A673 (cell line): ENCODE measurements at regions not wholly inside any gene's neighbourhood (a gene's known extent, or its start where the extent isn't known, plus 50 kb on each side); places are given as distances from the start of the nearest gene placed in this dataset.

Experiments
- BruUV-seq: library from RNA; stranded (reverse); fragments of 400-500 nt; replicated peaks from 2 replicates; lab custom pipeline; 2021; lab: Mats Ljungman, UMichigan
- CTCF ChIA-PET: fragments of 300-600 bp; sonication (Branson Sonifier 250); formaldehyde crosslinking; loops from one replicate; lab custom pipeline; 2022; ENCODE audit warnings: antibody characterized with exemption; lab: Charles Lee
- POLR2A ChIA-PET: fragments of 300-600 bp; sonication (Branson Sonifier 250); formaldehyde crosslinking; loops from one replicate; lab custom pipeline; 2022; ENCODE audit warnings: antibody characterized with exemption; ENCODE audit not compliant: low non-redundant PET; lab: Charles Lee
- DNase-seq: peaks from one replicate; pipeline ENCODE4 v3.0.0-alpha.2; 2015; ENCODE audit warnings: low spot score
- H3K27ac ChIP-seq: fragments of 200-600 bp; sonication (generic); 2 replicates; pipeline ENCODE4 v1.5.1; 2016; ENCODE audit warnings: mixed run types, low read depth, mild to moderate bottlenecking, mixed read lengths, antibody characterized with exemption, low read length; ENCODE audit not compliant: poor library complexity, severe bottlenecking
- H3K27me3 ChIP-seq: fragments of 200-600 bp; sonication (generic); replicated peaks from 2 replicates; pipeline ENCODE4 v1.6.1; 2017; ENCODE audit warnings: mixed run types, low read depth, mild to moderate bottlenecking, mixed read lengths, antibody characterized with exemption, low read length; ENCODE audit not compliant: insufficient read depth, poor library complexity
- H3K36me3 ChIP-seq: fragments of 200-600 bp; sonication (generic); 2 replicates; pipeline ENCODE4 v1.6.1; 2016; ENCODE audit warnings: mixed run types, mild to moderate bottlenecking, mixed read lengths, antibody characterized with exemption, low read length; ENCODE audit not compliant: insufficient read depth, poor library complexity, severe bottlenecking
- H3K4me1 ChIP-seq: fragments of 200-600 bp; sonication (generic); 2 replicates; pipeline ENCODE4 v1.6.1; 2017; ENCODE audit warnings: mixed run types, mild to moderate bottlenecking, mixed read lengths, antibody characterized with exemption, low read length; ENCODE audit not compliant: insufficient read depth, poor library complexity, severe bottlenecking
- H3K4me3 ChIP-seq: fragments of 200-600 bp; sonication (generic); 2 replicates; pipeline ENCODE4 v1.5.1; 2016; ENCODE audit warnings: low read depth, mixed run types, mild to moderate bottlenecking, mixed read lengths, low read length; ENCODE audit not compliant: poor library complexity, severe bottlenecking
- H3K9me3 ChIP-seq: fragments of 200-600 bp; sonication (generic); 2 replicates; pipeline ENCODE4 v1.6.1; 2016; ENCODE audit warnings: mixed run types, low read depth, mild to moderate bottlenecking, mixed read lengths, antibody characterized with exemption, low read length; ENCODE audit not compliant: poor library complexity, severe bottlenecking
- EZH2 ChIP-seq: fragments of 200-600 bp; sonication (generic); IDR thresholded peaks from 2 replicates; pipeline ENCODE4 v1.6.1; 2017; ENCODE audit warnings: borderline replicate concordance, low read depth, mild to moderate bottlenecking, mixed read lengths, antibody characterized with exemption, low read length; ENCODE audit not compliant: poor library complexity, severe bottlenecking
- intact Hi-C: fragments of 100-400 bp; cut with micrococcal nuclease; formaldehyde crosslinking; loops from one replicate; pipeline ENCODE4 v1.10.0; 2022; ENCODE audit not compliant: unreplicated experiment
- TF ChIP-seq, protein P1 (sequence below): fragments of 300-800, 200-600 bp; sonication (generic); conservative IDR thresholded peaks from 2 replicates; pipeline ENCODE4 v1.5.1; 2017; ENCODE audit warnings: low read depth, mild to moderate bottlenecking, antibody characterized with exemption, low read length, moderate library complexity, mixed read lengths

GRCh38 chr14:29144621-29145020 is 378.0 kb downstream of the FOXG1 start:
- H3K36me3 ChIP-seq, result no peaks in the 10 kb centered on the region
- no peak overlapping the region for H3K4me3 ChIP-seq
- peaks cover 4% of the 10 kb centered on the region for H3K27me3 ChIP-seq
- H3K4me1 ChIP-seq, result no peaks in the 10 kb centered on the region
- POLR2A ChIA-PET, result no interaction called here
- no peak for DNase-seq
- intact Hi-C loops, result no loop called here
- no peaks in the 10 kb centered on the region for H3K9me3 ChIP-seq
- BruUV-seq, result no TSS peak
- no peak overlapping the region for H3K27ac ChIP-seq
- TF ChIP-seq EZH2, result no peak
- TF ChIP-seq, protein P1, sequence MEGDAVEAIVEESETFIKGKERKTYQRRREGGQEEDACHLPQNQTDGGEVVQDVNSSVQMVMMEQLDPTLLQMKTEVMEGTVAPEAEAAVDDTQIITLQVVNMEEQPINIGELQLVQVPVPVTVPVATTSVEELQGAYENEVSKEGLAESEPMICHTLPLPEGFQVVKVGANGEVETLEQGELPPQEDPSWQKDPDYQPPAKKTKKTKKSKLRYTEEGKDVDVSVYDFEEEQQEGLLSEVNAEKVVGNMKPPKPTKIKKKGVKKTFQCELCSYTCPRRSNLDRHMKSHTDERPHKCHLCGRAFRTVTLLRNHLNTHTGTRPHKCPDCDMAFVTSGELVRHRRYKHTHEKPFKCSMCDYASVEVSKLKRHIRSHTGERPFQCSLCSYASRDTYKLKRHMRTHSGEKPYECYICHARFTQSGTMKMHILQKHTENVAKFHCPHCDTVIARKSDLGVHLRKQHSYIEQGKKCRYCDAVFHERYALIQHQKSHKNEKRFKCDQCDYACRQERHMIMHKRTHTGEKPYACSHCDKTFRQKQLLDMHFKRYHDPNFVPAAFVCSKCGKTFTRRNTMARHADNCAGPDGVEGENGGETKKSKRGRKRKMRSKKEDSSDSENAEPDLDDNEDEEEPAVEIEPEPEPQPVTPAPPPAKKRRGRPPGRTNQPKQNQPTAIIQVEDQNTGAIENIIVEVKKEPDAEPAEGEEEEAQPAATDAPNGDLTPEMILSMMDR, result no peak
- CTCF ChIA-PET, result no interaction called here

- H3K4me3 ChIP-seq, result no peak overlapping the region
- intact Hi-C loops, result no loop called here
- DNase-seq, result no peak
- BruUV-seq, result no TSS peak
- H3K36me3 ChIP-seq, result no peaks in the 10 kb centered on the region
- TF ChIP-seq, protein P1, result no peak
- no peak for TF ChIP-seq EZH2
- no peaks in the 10 kb centered on the region for H3K4me1 ChIP-seq
- no peak overlapping the region for H3K27ac ChIP-seq
- ChIA-PET POLR2A (no interaction called here), CTCF (no interaction called here)
- peaks cover 4% of the 10 kb centered on the region for H3K27me3 ChIP-seq
- no peaks in the 10 kb centered on the region for H3K9me3 ChIP-seq
Observed at GRCh38 chr14:29148221-29148620, 381.6 kb downstream of the FOXG1 start.

DNA sequence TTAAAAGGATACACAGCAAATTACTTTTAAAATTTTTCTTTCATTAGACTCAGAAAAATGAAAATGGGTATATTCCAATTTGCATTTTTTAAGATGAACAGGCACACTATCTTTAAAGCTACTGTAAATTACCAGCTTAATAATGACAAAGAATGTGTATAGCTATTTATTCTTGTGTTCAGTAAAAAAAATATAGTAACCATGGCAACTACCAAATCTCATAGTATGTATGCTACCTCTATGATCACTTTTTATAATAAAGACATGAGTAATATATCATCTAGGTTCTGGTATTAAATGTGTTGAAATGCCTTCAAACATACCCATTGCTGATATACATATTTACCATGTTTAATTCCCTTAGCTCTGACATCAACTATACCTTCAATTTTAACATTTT is 383.2 kb downstream of the FOXG1 start:
- CTCF ChIA-PET, result no interaction called here
- no peak for DNase-seq
- Histone ChIP-seq H3K4me3 (no peak overlapping the region), H3K4me1 (no peaks in the 10 kb centered on the region), H3K9me3 (no peaks in the 10 kb centered on the region), H3K27me3 (peaks cover 4% of the 10 kb centered on the region), H3K36me3 (no peaks in the 10 kb centered on the region), H3K27ac (no peak overlapping the region)
- intact Hi-C loops, result no loop called here
- TF ChIP-seq, protein P1, result no peak
- TF ChIP-seq EZH2, result no peak
- BruUV-seq, result no TSS peak
- POLR2A ChIA-PET, result no interaction called here
